ENCODE measurements at regions not wholly inside any gene's neighbourhood (a gene's known extent, or its start where the extent isn't known, plus 50 kb on each side); places are given as distances from the start of the nearest gene placed in this dataset.

- Histone ChIP-seq H3K36me3 (ENCODE audit: low read depth, low read length) (no peaks in the 10 kb centered on the region), H3K4me1 (ENCODE audit: insufficient read depth, low read length) (no peaks in the 10 kb centered on the region), H4K20me1 (ENCODE audit: low read length) (no peaks in the 10 kb centered on the region), H3K9me2 (replicated peaks; ENCODE audit: low read length) (no peaks in the 10 kb centered on the region), H3K27me3 (ENCODE audit: low read length) (no peaks in the 10 kb centered on the region), H3K9me3 (ENCODE audit: low read length) (peaks cover 7% of the 10 kb centered on the region; the same call in 1 of the 2 replicates), H3K79me2 (ENCODE audit: low read length) (no peaks in the 10 kb centered on the region), H3F3A (ENCODE audit: low read length, unreplicated experiment) (no peaks in the 10 kb centered on the region), H3K4me3 (ENCODE audit: low read length) (no peak overlapping the region), H3K4me2 (ENCODE audit: low read length) (no peak overlapping the region), H3K27ac (ENCODE audit: low read length) (no peak overlapping the region), H3K9ac (ENCODE audit: low read length) (no peak overlapping the region), H2AFZ (ENCODE audit: low read length) (no peak overlapping the region)
- POLR2A ChIA-PET (ENCODE audit: unreplicated experiment) = no interaction called here
- no peak for TF ChIP-seq CTCF (conservative IDR thresholded peaks at IDR 0.05; ENCODE audit: low read depth, low read length)
- TF ChIP-seq EZH2 (IDR thresholded peaks at IDR 0.05; ENCODE audit: low read length, unreplicated experiment) = no peak
- no peak for TF ChIP-seq EZH2phosphoT487 (IDR thresholded peaks at IDR 0.05; ENCODE audit: borderline replicate concordance, low read length)
- ATAC-seq (no peak), DNase-seq (no peak)
- CTCF ChIA-PET = no interaction called here
- intact Hi-C loops (cut with micrococcal nuclease) = no loop called here
- no TSS peak for BruUV-seq (replicated peaks)
These were observed 430.5 kb downstream of the OTOL1 start for GRCh38 chr3:161927131-161927530.

- H3K9ac ChIP-seq (ENCODE audit: low read length) = no peak overlapping the region
- ATAC-seq (no peak), DNase-seq (no peak)
- no peak overlapping the region for H2AFZ ChIP-seq (ENCODE audit: low read length)
- intact Hi-C loops (cut with micrococcal nuclease) = no loop called here
- BruUV-seq (replicated peaks) = no TSS peak
- ChIA-PET CTCF (no interaction called here), POLR2A (ENCODE audit: unreplicated experiment) (no interaction called here)
- no peaks in the 10 kb centered on the region for H3K9me2 ChIP-seq (replicated peaks; ENCODE audit: low read length)
- no peak overlapping the region for H3K4me2 ChIP-seq (ENCODE audit: low read length)
- no peak overlapping the region for H3K27ac ChIP-seq (ENCODE audit: low read length)
- no peaks in the 10 kb centered on the region for H3F3A ChIP-seq (ENCODE audit: low read length, unreplicated experiment)
- no peaks in the 10 kb centered on the region for H3K36me3 ChIP-seq (ENCODE audit: low read depth, low read length)
- H3K9me3 ChIP-seq (ENCODE audit: low read length) = no peaks in the 10 kb centered on the region
- no peaks in the 10 kb centered on the region for H3K4me1 ChIP-seq (ENCODE audit: insufficient read depth, low read length)
- no peaks in the 10 kb centered on the region for H3K79me2 ChIP-seq (ENCODE audit: low read length)
- no peaks in the 10 kb centered on the region for H4K20me1 ChIP-seq (ENCODE audit: low read length)
- no peak overlapping the region for H3K4me3 ChIP-seq (ENCODE audit: low read length)
- no peak for TF ChIP-seq CTCF (conservative IDR thresholded peaks at IDR 0.05; ENCODE audit: low read depth, low read length)
- no peak for TF ChIP-seq EZH2phosphoT487 (IDR thresholded peaks at IDR 0.05; ENCODE audit: borderline replicate concordance, low read length)
- TF ChIP-seq EZH2 (IDR thresholded peaks at IDR 0.05; ENCODE audit: low read length, unreplicated experiment) = no peak
- no peaks in the 10 kb centered on the region for H3K27me3 ChIP-seq (ENCODE audit: low read length)
These were observed 443.5 kb downstream of the OTOL1 start for GRCh38 chr3:161939918-161940620.

- Histone ChIP-seq H3K9me2 (replicated peaks; ENCODE audit: low read length) (no peaks in the 10 kb centered on the region), H3K4me3 (ENCODE audit: low read length) (no peak overlapping the region), H3K36me3 (ENCODE audit: low read depth, low read length) (no peaks in the 10 kb centered on the region), H3K4me1 (ENCODE audit: insufficient read depth, low read length) (no peaks in the 10 kb centered on the region), H3K79me2 (ENCODE audit: low read length) (no peaks in the 10 kb centered on the region), H3K27me3 (ENCODE audit: low read length) (no peaks in the 10 kb centered on the region), H3F3A (ENCODE audit: low read length, unreplicated experiment) (no peaks in the 10 kb centered on the region), H3K4me2 (ENCODE audit: low read length) (no peak overlapping the region), H2AFZ (ENCODE audit: low read length) (no peak overlapping the region), H3K9ac (ENCODE audit: low read length) (no peak overlapping the region), H3K9me3 (ENCODE audit: low read length) (no peaks in the 10 kb centered on the region), H4K20me1 (ENCODE audit: low read length) (no peaks in the 10 kb centered on the region), H3K27ac (ENCODE audit: low read length) (no peak overlapping the region)
- CTCF ChIA-PET = no interaction called here
- intact Hi-C loops (cut with micrococcal nuclease) = no loop called here
- BruUV-seq (replicated peaks) = no TSS peak
- POLR2A ChIA-PET (ENCODE audit: unreplicated experiment) = no interaction called here
- TF ChIP-seq EZH2phosphoT487 (IDR thresholded peaks at IDR 0.05; ENCODE audit: borderline replicate concordance, low read length) (no peak), CTCF (conservative IDR thresholded peaks at IDR 0.05; ENCODE audit: low read depth, low read length) (no peak), EZH2 (IDR thresholded peaks at IDR 0.05; ENCODE audit: low read length, unreplicated experiment) (no peak)
- DNase-seq (no peak), ATAC-seq (no peak)
These were observed 444.0 kb downstream of the OTOL1 start for GRCh38 chr3:161940621-161940965.
